HCT116 (cell line): ENCODE measurements at regions not wholly inside any gene's neighbourhood (a gene's known extent, or its start where the extent isn't known, plus 50 kb on each side); places are given as distances from the start of the nearest gene placed in this dataset.
"Not testable (repeated sequence)": the region's sequence is repeated elsewhere in the genome, so short reads cannot be mapped to it uniquely, and the experiment has no call there.

Experiments
- ATAC-seq: fragments of 200-7000 bp; cut with Tn5 transposase; 2 replicates; pipeline ENCODE4 v1.9.1; 2020; ENCODE audit warnings: mild to moderate bottlenecking, moderate library complexity
- BruUV-seq: library from RNA; stranded (reverse); fragments of 400-500 nt; replicated peaks from 2 replicates; lab custom pipeline; 2021; lab: Mats Ljungman, UMichigan
- CTCF ChIA-PET: fragments of 300-600 bp; sonication (Branson Sonifier 250); formaldehyde crosslinking; loops from one replicate; lab custom pipeline; 2021; ENCODE audit warnings: antibody characterized with exemption; lab: Charles Lee
- POLR2A ChIA-PET: fragments of 300-600, 350-600 bp; sonication (Branson Sonifier 250); formaldehyde crosslinking; loops from one replicate; lab custom pipeline; 2021; ENCODE audit warnings: antibody characterized with exemption; lab: Charles Lee
- RAD21 ChIA-PET, 2 experiments: fragments of 300-600 bp; sonication (Branson Sonifier 250); formaldehyde crosslinking; loops; one replicate each; lab custom pipeline; 2023; ENCODE audit warnings: low total read pairs in 2 of 2; ENCODE audit not compliant: uncharacterized antibody in 2 of 2, unreplicated experiment in 2 of 2, low non-redundant PET in 1 of 2; lab: Charles Lee
- DNase-seq: peaks from one replicate; pipeline ENCODE4 v3.0.0-alpha.2; 2010; ENCODE audit warnings: low read depth, low spot score
- H2AFZ ChIP-seq: fragments of 200-600 bp; shearing (Covaris generic), sonication (generic); 2 replicates; pipeline ENCODE4 v1.6.1; 2017; ENCODE audit warnings: low read depth, mixed run types, mixed read lengths, antibody characterized with exemption, low read length; ENCODE audit not compliant: poor library complexity, severe bottlenecking
- H3K27ac ChIP-seq: 2 replicates; pipeline ENCODE4 v1.5.1; 2012; ENCODE audit warnings: low read depth, low read length
- H3K27me3 ChIP-seq: fragments of 200-600 bp; sonication (generic); 2 replicates; pipeline ENCODE4 v1.6.1; 2016; ENCODE audit warnings: mixed run types, low read length, mixed read lengths; ENCODE audit not compliant: insufficient read depth
- H3K36me3 ChIP-seq, 2 experiments: fragments of 200-500 bp in 1 of 2; fragments of 200-600 bp in 1 of 2; sonication (Bioruptor generic) in 1 of 2; sonication (generic) in 1 of 2; 2 replicates each; pipeline versions ENCODE4 v1.5.1 to v1.6.1; 2014 to 2016; ENCODE audit warnings: low read length in 2 of 2, inconsistent platforms in 1 of 2, mixed read lengths in 1 of 2, mixed run types in 1 of 2; ENCODE audit not compliant: insufficient read depth in 2 of 2, control insufficient read depth in 1 of 2
- H3K4me1 ChIP-seq, 2 experiments: fragments of 200-600 bp in 1 of 2; sonication (generic) in 1 of 2; 2 replicates each; pipeline versions ENCODE4 v1.5.1 to v1.6.1; 2012 to 2017; ENCODE audit warnings: low read length in 2 of 2, inconsistent platforms in 1 of 2, mild to moderate bottlenecking in 1 of 2, mixed read lengths in 1 of 2, mixed run types in 1 of 2, moderate library complexity in 1 of 2; ENCODE audit not compliant: insufficient read depth in 2 of 2, control insufficient read depth in 1 of 2
- H3K4me2 ChIP-seq: fragments of 200-600 bp; sonication (generic); 2 replicates; pipeline ENCODE4 v1.6.1; 2017; ENCODE audit warnings: mixed run types, low read length, mixed read lengths
- H3K4me3 ChIP-seq, 2 experiments: fragments of 200-600 bp in 1 of 2; sonication (generic) in 1 of 2; replicated peaks in 1 of 2; 2 replicates each; pipeline ENCODE4 v1.5.1; 2011 to 2016; ENCODE audit warnings: low read length in 2 of 2, control low read depth in 1 of 2, low read depth in 1 of 2, mild to moderate bottlenecking in 1 of 2, mixed read lengths in 1 of 2, mixed run types in 1 of 2
- H3K79me2 ChIP-seq: fragments of 200-600 bp; sonication (generic); 2 replicates; pipeline ENCODE4 v1.6.1; 2017; ENCODE audit warnings: mild to moderate bottlenecking, mixed run types, low read length, moderate library complexity, mixed read lengths; ENCODE audit not compliant: insufficient read depth
- H3K9ac ChIP-seq: fragments of 200-600 bp; sonication (generic); 2 replicates; pipeline ENCODE4 v1.6.1; 2016; ENCODE audit warnings: low read length, mixed read lengths
- H3K9me2 ChIP-seq: fragments of 200-600 bp; sonication (generic), shearing (Covaris generic); 2 replicates; pipeline ENCODE4 v1.6.1; 2017; ENCODE audit warnings: mixed run types, mild to moderate bottlenecking, moderate library complexity; ENCODE audit not compliant: insufficient read depth
- H3K9me3 ChIP-seq, 2 experiments: fragments of 200-500 bp in 1 of 2; fragments of 200-600 bp in 1 of 2; sonication (Bioruptor generic) in 1 of 2; sonication (generic) in 1 of 2; 2 replicates each; pipeline ENCODE4 v1.6.1; 2014 to 2017; ENCODE audit warnings: low read length in 2 of 2, mixed read lengths in 2 of 2, inconsistent platforms in 1 of 2, low read depth in 1 of 2, mild to moderate bottlenecking in 1 of 2, mixed run types in 1 of 2, moderate library complexity in 1 of 2; ENCODE audit not compliant: control insufficient read depth in 1 of 2, insufficient read depth in 1 of 2
- H4K20me1 ChIP-seq: fragments of 200-600 bp; sonication (generic), shearing (Covaris generic); 2 replicates; pipeline ENCODE4 v1.6.1; 2017; ENCODE audit warnings: mixed run types, mild to moderate bottlenecking, moderate library complexity; ENCODE audit not compliant: insufficient read depth
- CBX3 ChIP-seq: IDR thresholded peaks from 2 replicates; pipeline ENCODE4 v1.6.1; 2012; ENCODE audit warnings: low read depth
- ELF1 ChIP-seq: IDR thresholded peaks from 2 replicates; pipeline ENCODE4 v1.6.1; 2012; ENCODE audit warnings: low read depth, borderline replicate concordance
- MAX ChIP-seq: IDR thresholded peaks from 2 replicates; pipeline ENCODE4 v1.6.1; 2012
- TCF7L2 ChIP-seq: IDR thresholded peaks from 2 replicates; pipeline ENCODE4 v1.7.0; 2011; ENCODE audit warnings: borderline replicate concordance, inconsistent platforms; ENCODE audit not compliant: insufficient read depth, insufficient read length; ENCODE audit errors: extremely low read depth
- ZNF274 ChIP-seq: fragments of 200-500 bp; sonication (Bioruptor generic); IDR thresholded peaks from 2 replicates; pipeline ENCODE4 v1.6.1; 2014; ENCODE audit warnings: mild to moderate bottlenecking, low read depth, low read length, inconsistent platforms
- intact Hi-C: fragments of 100-400 bp; cut with micrococcal nuclease; formaldehyde crosslinking; loops from 2 replicates; pipeline ENCODE4 v1.10.0; 2022

- Histone ChIP-seq H3K79me2 (no peaks in the 10 kb centered on the region), H2AFZ (no peak overlapping the region), H3K9me3 (no peaks in the 10 kb centered on the region), H3K4me3 (no peak overlapping the region), H3K27me3 (peaks cover 29% of the 10 kb centered on the region)
- intact Hi-C loops, result no loop called here
- ATAC-seq, result 0 out of 2 replicates have a peak, but pooled peaks have one; percentile 20
- BruUV-seq, result no TSS peak
- TF ChIP-seq CBX3 (no peak), MAX (no peak), TCF7L2 (no peak), ZNF274 (no peak), ELF1 (no peak)
- TF ChIP-seq, all 23 proteins: peak for 0
- H3K27ac ChIP-seq, result no peak overlapping the region
- ChIA-PET CTCF (no interaction called here), POLR2A (no interaction called here), RAD21 (no interaction called here)
- H3K9ac ChIP-seq, result no peak overlapping the region
- H3K36me3 ChIP-seq, result no peaks in the 10 kb centered on the region
- no peak for DNase-seq
- no peaks in the 10 kb centered on the region for H4K20me1 ChIP-seq
- H3K9me2 ChIP-seq, result no peaks in the 10 kb centered on the region
- H3K4me1 ChIP-seq, result no peaks in the 10 kb centered on the region
- no peak overlapping the region for H3K4me2 ChIP-seq
Observed at GRCh38 chr12:3389986-3390385, 101.0 kb upstream of the PRMT8 start.

- ATAC-seq, BruUV-seq, H4K20me1 ChIP-seq, H3K4me2 ChIP-seq, POLR2A ChIA-PET, H3K27me3 ChIP-seq, H3K9me2 ChIP-seq, H3K4me3 ChIP-seq, H3K9ac ChIP-seq, CTCF ChIA-PET, H3K79me2 ChIP-seq, H3K27ac ChIP-seq, H2AFZ ChIP-seq, H3K36me3 ChIP-seq, intact Hi-C loops, DNase-seq, H3K4me1 ChIP-seq, H3K9me3 ChIP-seq, RAD21 ChIA-PET: not testable (repeated sequence)
Observed at GRCh38 chr12:3397596-3397995, 93.4 kb upstream of the PRMT8 start.
